Peyer's patch (tissue), 4 donors: ENCODE measurements at regions not wholly inside any gene's neighbourhood (a gene's known extent, or its start where the extent isn't known, plus 50 kb on each side); places are given as distances from the start of the nearest gene placed in this dataset.

Experiments
- POLR2A ChIP-seq, 2 donors: fragments of 450-650 bp; IDR thresholded peaks; one replicate each; pipeline ENCODE4 v1.5.1; 2017; ENCODE audit warnings: antibody characterized with exemption in 2 of 2, mild to moderate bottlenecking in 2 of 2, moderate library complexity in 2 of 2
- TF ChIP-seq, protein P1 (sequence below), 6 experiments: fragments of 450-650 bp in 4 of 6; fragments of 200-600 bp in 2 of 6; sonication (generic) in 1 of 6; IDR thresholded peaks; one replicate each; pipeline ENCODE4 v1.5.1; 2017 to 2019; ENCODE audit warnings: antibody characterized with exemption in 6 of 6, mild to moderate bottlenecking in 3 of 6, moderate library complexity in 1 of 6

GRCh38 chr9:75246949-75247348 is 158.6 kb downstream of the OSTF1 start:
- TF ChIP-seq, protein P1, sequence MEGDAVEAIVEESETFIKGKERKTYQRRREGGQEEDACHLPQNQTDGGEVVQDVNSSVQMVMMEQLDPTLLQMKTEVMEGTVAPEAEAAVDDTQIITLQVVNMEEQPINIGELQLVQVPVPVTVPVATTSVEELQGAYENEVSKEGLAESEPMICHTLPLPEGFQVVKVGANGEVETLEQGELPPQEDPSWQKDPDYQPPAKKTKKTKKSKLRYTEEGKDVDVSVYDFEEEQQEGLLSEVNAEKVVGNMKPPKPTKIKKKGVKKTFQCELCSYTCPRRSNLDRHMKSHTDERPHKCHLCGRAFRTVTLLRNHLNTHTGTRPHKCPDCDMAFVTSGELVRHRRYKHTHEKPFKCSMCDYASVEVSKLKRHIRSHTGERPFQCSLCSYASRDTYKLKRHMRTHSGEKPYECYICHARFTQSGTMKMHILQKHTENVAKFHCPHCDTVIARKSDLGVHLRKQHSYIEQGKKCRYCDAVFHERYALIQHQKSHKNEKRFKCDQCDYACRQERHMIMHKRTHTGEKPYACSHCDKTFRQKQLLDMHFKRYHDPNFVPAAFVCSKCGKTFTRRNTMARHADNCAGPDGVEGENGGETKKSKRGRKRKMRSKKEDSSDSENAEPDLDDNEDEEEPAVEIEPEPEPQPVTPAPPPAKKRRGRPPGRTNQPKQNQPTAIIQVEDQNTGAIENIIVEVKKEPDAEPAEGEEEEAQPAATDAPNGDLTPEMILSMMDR (IDR thresholded peaks at IDR 0.05): no peak
- TF ChIP-seq POLR2A (IDR thresholded peaks at IDR 0.05): no peak
